PC-3 (cell line): ENCODE measurements at regions not wholly inside any gene's neighbourhood (a gene's known extent, or its start where the extent isn't known, plus 50 kb on each side); places are given as distances from the start of the nearest gene placed in this dataset.
A peak's percentile ranks its signal among the peaks of the same experiment; 100 is the strongest.

Experiments
- ATAC-seq: fragments of 200-7000 bp; cut with Tn5 transposase; 2 replicates; pipeline ENCODE4 v1.9.1; 2020; ENCODE audit warnings: mild to moderate bottlenecking, moderate library complexity
- BruUV-seq: library from RNA; stranded (reverse); fragments of 400-500 nt; replicated peaks from 2 replicates; lab custom pipeline; 2021; lab: Mats Ljungman, UMichigan
- CTCF ChIA-PET: fragments of 300-600 bp; sonication (Branson Sonifier 250); formaldehyde crosslinking; loops from one replicate; lab custom pipeline; 2022; ENCODE audit warnings: antibody characterized with exemption; lab: Charles Lee
- POLR2A ChIA-PET: fragments of 300-600 bp; sonication (Branson Sonifier 250); formaldehyde crosslinking; loops from one replicate; lab custom pipeline; 2022; ENCODE audit warnings: antibody characterized with exemption; ENCODE audit not compliant: unreplicated experiment; lab: Charles Lee
- DNase-seq: peaks from one replicate; pipeline ENCODE4 v3.0.0-alpha.2; 2015
- H2AFZ ChIP-seq: fragments of 300-600 bp; sonication (generic); 2 replicates; pipeline ENCODE4 v1.6.0; 2016; ENCODE audit warnings: antibody characterized with exemption, low read length
- H3F3A ChIP-seq: fragments of 300-600 bp; sonication (generic); one replicate; pipeline ENCODE4 v1.6.0; 2017; ENCODE audit warnings: antibody characterized with exemption, low read length, control low read depth, mild to moderate bottlenecking; ENCODE audit not compliant: unreplicated experiment
- H3K27ac ChIP-seq: fragments of 300-600 bp; sonication (generic); 2 replicates; pipeline ENCODE4 v1.5.1; 2016; ENCODE audit warnings: mild to moderate bottlenecking, low read length
- H3K27me3 ChIP-seq: fragments of 300-600 bp; sonication (generic); 2 replicates; pipeline ENCODE4 v1.6.1; 2016; ENCODE audit warnings: low read length, mixed read lengths
- H3K36me3 ChIP-seq: fragments of 300-600 bp; sonication (generic); 2 replicates; pipeline ENCODE4 v1.6.1; 2016; ENCODE audit warnings: low read depth, mixed run types, low read length, mixed read lengths
- H3K4me1 ChIP-seq: fragments of 300-600 bp; sonication (generic); 2 replicates; pipeline ENCODE4 v1.5.1; 2016; ENCODE audit warnings: low read length; ENCODE audit not compliant: insufficient read depth
- H3K4me2 ChIP-seq: fragments of 300-600 bp; sonication (generic); 2 replicates; pipeline ENCODE4 v1.6.0; 2016; ENCODE audit warnings: low read length
- H3K4me3 ChIP-seq: fragments of 300-600 bp; sonication (generic); 2 replicates; pipeline ENCODE4 v1.5.1; 2016; ENCODE audit warnings: mild to moderate bottlenecking, low read length, mixed read lengths
- H3K79me2 ChIP-seq: fragments of 300-600 bp; sonication (generic); 2 replicates; pipeline ENCODE4 v1.6.1; 2017; ENCODE audit warnings: low read length, mixed read lengths
- H3K9ac ChIP-seq: fragments of 300-600 bp; sonication (generic); 2 replicates; pipeline ENCODE4 v1.6.0; 2016; ENCODE audit warnings: mild to moderate bottlenecking, low read length
- H3K9me2 ChIP-seq: fragments of 300-600 bp; sonication (generic); replicated peaks from 2 replicates; pipeline ENCODE4 v1.6.1; 2016; ENCODE audit warnings: mixed run types, low read length, mixed read lengths
- H3K9me3 ChIP-seq: fragments of 300-600 bp; sonication (generic); 2 replicates; pipeline ENCODE4 v1.6.1; 2016; ENCODE audit warnings: low read length, mixed read lengths
- H4K20me1 ChIP-seq: fragments of 300-600 bp; sonication (generic); 2 replicates; pipeline ENCODE4 v1.6.1; 2016; ENCODE audit warnings: low read length, mixed read lengths
- EZH2 ChIP-seq: fragments of 300-600 bp; sonication (generic); IDR thresholded peaks from one replicate; pipeline ENCODE4 v1.6.1; 2017; ENCODE audit warnings: antibody characterized with exemption, mild to moderate bottlenecking, low read length; ENCODE audit not compliant: unreplicated experiment
- EZH2phosphoT487 ChIP-seq: fragments of 300-600 bp; sonication (generic); IDR thresholded peaks from 2 replicates; pipeline ENCODE4 v1.6.1; 2018; ENCODE audit warnings: mild to moderate bottlenecking, antibody characterized with exemption, low read length, borderline replicate concordance
- intact Hi-C: fragments of 100-400 bp; cut with micrococcal nuclease; formaldehyde crosslinking; loops from 2 replicates; pipeline ENCODE4 v1.9.0; 2023
- TF ChIP-seq, protein P1 (sequence below): fragments of 300-600 bp; sonication (generic); conservative IDR thresholded peaks from 2 replicates; pipeline ENCODE4 v1.5.1; 2017; ENCODE audit warnings: antibody characterized with exemption, low read depth, mild to moderate bottlenecking, low read length

- H3K4me1 ChIP-seq = no peaks in the 10 kb centered on the region
- no peaks in the 10 kb centered on the region for H3K36me3 ChIP-seq
- TF ChIP-seq EZH2phosphoT487 (no peak), EZH2 (no peak)
- TF ChIP-seq, protein P1, sequence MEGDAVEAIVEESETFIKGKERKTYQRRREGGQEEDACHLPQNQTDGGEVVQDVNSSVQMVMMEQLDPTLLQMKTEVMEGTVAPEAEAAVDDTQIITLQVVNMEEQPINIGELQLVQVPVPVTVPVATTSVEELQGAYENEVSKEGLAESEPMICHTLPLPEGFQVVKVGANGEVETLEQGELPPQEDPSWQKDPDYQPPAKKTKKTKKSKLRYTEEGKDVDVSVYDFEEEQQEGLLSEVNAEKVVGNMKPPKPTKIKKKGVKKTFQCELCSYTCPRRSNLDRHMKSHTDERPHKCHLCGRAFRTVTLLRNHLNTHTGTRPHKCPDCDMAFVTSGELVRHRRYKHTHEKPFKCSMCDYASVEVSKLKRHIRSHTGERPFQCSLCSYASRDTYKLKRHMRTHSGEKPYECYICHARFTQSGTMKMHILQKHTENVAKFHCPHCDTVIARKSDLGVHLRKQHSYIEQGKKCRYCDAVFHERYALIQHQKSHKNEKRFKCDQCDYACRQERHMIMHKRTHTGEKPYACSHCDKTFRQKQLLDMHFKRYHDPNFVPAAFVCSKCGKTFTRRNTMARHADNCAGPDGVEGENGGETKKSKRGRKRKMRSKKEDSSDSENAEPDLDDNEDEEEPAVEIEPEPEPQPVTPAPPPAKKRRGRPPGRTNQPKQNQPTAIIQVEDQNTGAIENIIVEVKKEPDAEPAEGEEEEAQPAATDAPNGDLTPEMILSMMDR = no peak
- H3K9me2 ChIP-seq = no peaks in the 10 kb centered on the region
- ATAC-seq (no peak), DNase-seq (no peak)
- no peak overlapping the region for H3K4me2 ChIP-seq
- H3K9me3 ChIP-seq = peaks cover 14% of the 10 kb centered on the region; the same call in 1 of the 2 replicates
- CTCF ChIA-PET = no interaction called here
- H3K9ac ChIP-seq = no peak overlapping the region
- no peak overlapping the region for H3K4me3 ChIP-seq
- H3K27ac ChIP-seq = no peak overlapping the region
- BruUV-seq = no TSS peak
- intact Hi-C loops = no loop called here
- no peak overlapping the region for H2AFZ ChIP-seq
- no peaks in the 10 kb centered on the region for H3F3A ChIP-seq
- POLR2A ChIA-PET = no interaction called here
- no peaks in the 10 kb centered on the region for H3K27me3 ChIP-seq
- no peaks in the 10 kb centered on the region for H3K79me2 ChIP-seq
- no peaks in the 10 kb centered on the region for H4K20me1 ChIP-seq
Observed at GRCh38 chr14:84197704-84198103, 1332.2 kb upstream of the FLRT2 start.

GRCh38 chr14:84202486-84202885 is 1327.5 kb upstream of the FLRT2 start:
- ChIA-PET POLR2A (no interaction called here), CTCF (no interaction called here)
- no peak for TF ChIP-seq EZH2
- TF ChIP-seq EZH2phosphoT487 = no peak
- TF ChIP-seq, protein P1 = no peak
- Histone ChIP-seq H3K4me3 (no peak overlapping the region), H2AFZ (no peak overlapping the region), H3K79me2 (no peaks in the 10 kb centered on the region), H3K9ac (no peak overlapping the region), H3F3A (no peaks in the 10 kb centered on the region), H3K36me3 (no peaks in the 10 kb centered on the region), H3K27ac (no peak overlapping the region), H4K20me1 (no peaks in the 10 kb centered on the region), H3K4me1 (no peaks in the 10 kb centered on the region), H3K27me3 (no peaks in the 10 kb centered on the region), H3K4me2 (no peak overlapping the region), H3K9me3 (no peaks in the 10 kb centered on the region), H3K9me2 (no peaks in the 10 kb centered on the region)
- intact Hi-C loops = no loop called here
- DNase-seq (no peak), ATAC-seq (no peak)
- BruUV-seq = no TSS peak

DNA sequence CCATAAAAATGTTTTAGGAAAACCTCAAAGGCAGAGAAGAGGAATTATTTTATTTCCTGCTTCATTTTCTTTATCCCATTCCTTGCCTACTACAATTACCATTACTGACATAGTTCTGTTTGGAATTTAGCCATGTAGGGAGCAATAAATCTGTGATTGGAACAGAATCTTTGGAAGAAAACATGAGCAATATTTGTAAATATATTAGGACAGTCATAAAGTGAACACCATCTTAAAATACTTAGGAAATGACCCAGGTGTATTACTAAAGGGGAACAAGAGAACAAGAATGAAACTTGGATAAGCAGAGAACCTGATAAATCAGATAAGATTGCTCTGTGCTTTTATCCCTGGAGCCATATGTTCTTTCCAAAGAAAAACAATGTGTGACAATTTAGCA is 1326.0 kb upstream of the FLRT2 start:
- no peaks in the 10 kb centered on the region for H3K79me2 ChIP-seq
- no TSS peak for BruUV-seq
- no peak overlapping the region for H3K27ac ChIP-seq
- H3K9me2 ChIP-seq = no peaks in the 10 kb centered on the region
- H3K4me2 ChIP-seq = no peak overlapping the region
- intact Hi-C loops = no loop called here
- no peaks in the 10 kb centered on the region for H4K20me1 ChIP-seq
- no peaks in the 10 kb centered on the region for H3K36me3 ChIP-seq
- H3K9ac ChIP-seq = no peak overlapping the region
- ATAC-seq (no peak), DNase-seq (peak; percentile 10)
- H3F3A ChIP-seq = no peaks in the 10 kb centered on the region
- H3K4me3 ChIP-seq = no peak overlapping the region
- ChIA-PET POLR2A (no interaction called here), CTCF (no interaction called here)
- no peak overlapping the region for H2AFZ ChIP-seq
- H3K4me1 ChIP-seq = no peaks in the 10 kb centered on the region
- no peak for TF ChIP-seq EZH2
- TF ChIP-seq EZH2phosphoT487 = no peak
- TF ChIP-seq, protein P1 = no peak
- no peaks in the 10 kb centered on the region for H3K27me3 ChIP-seq
- H3K9me3 ChIP-seq = 0 out of 2 replicates have a peak, but pooled peaks cover 6% of the 10 kb centered on the region
